ENCODE measurements at regions not wholly inside any gene's neighbourhood (a gene's known extent, or its start where the extent isn't known, plus 50 kb on each side); places are given as distances from the start of the nearest gene placed in this dataset.

GRCh38 chr17:20784100-20784665 lies 204.7 kb downstream of the CDRT15L2 start:
- ChIA-PET RAD21 (ENCODE audit: low non-redundant PET in 1 of 2, low total read pairs in 2 of 2, uncharacterized antibody in 2 of 2, unreplicated experiment in 2 of 2) (no interaction called here), CTCF (no interaction called here), POLR2A (no interaction called here)
- Histone ChIP-seq H3K27me3 (ENCODE audit: insufficient read depth, low read length) (no peaks in the 10 kb centered on the region), H3K9me2 (ENCODE audit: insufficient read depth) (no peaks in the 10 kb centered on the region), H3K9ac (ENCODE audit: low read length) (no peak overlapping the region), H4K20me1 (ENCODE audit: insufficient read depth) (no peaks in the 10 kb centered on the region), H3K36me3 (ENCODE audit: control insufficient read depth in 1 of 2, insufficient read depth in 2 of 2, low read length in 2 of 2) (no peaks in the 10 kb centered on the region), H3K79me2 (ENCODE audit: insufficient read depth, low read length) (no peaks in the 10 kb centered on the region), H3K4me1 (ENCODE audit: control insufficient read depth in 1 of 2, insufficient read depth in 2 of 2, low read length in 2 of 2) (no peaks in the 10 kb centered on the region), H2AFZ (ENCODE audit: low read depth, low read length, poor library complexity, severe bottlenecking) (no peak overlapping the region), H3K9me3 (ENCODE audit: control insufficient read depth in 1 of 2, insufficient read depth in 1 of 2, low read depth in 1 of 2, low read length in 2 of 2) (no peaks in the 10 kb centered on the region), H3K4me2 (ENCODE audit: low read length) (no peak overlapping the region), H3K4me3 (replicated peaks in 1 of 2; ENCODE audit: low read depth in 1 of 2, low read length in 2 of 2) (no peak overlapping the region), H3K27ac (ENCODE audit: low read depth, low read length) (no peak overlapping the region)
- ATAC-seq (peak; percentile 75; the same call in 1 of the 2 replicates), DNase-seq (ENCODE audit: low read depth, low spot score) (no peak)
- BruUV-seq (replicated peaks) = no TSS peak
- intact Hi-C loops (cut with micrococcal nuclease) = no loop called here
- TF ChIP-seq MAX (IDR thresholded peaks at IDR 0.05) (no peak), CTCF (IDR thresholded peaks at IDR 0.05 in 2 of 3, conservative IDR thresholded peaks at IDR 0.05 in 1 of 3; ENCODE audit: borderline replicate concordance in 1 of 3, insufficient read depth in 1 of 3, low read depth in 2 of 3, low read length in 2 of 3) (no peak), FOSL1 (IDR thresholded peaks at IDR 0.05; ENCODE audit: low read depth) (no peak), SRF (IDR thresholded peaks at IDR 0.05; ENCODE audit: low read depth) (no peak), ATF3 (IDR thresholded peaks at IDR 0.05) (no peak), SIN3A (IDR thresholded peaks at IDR 0.05; ENCODE audit: low read depth) (no peak), ZNF274 (IDR thresholded peaks at IDR 0.05; ENCODE audit: low read depth, low read length) (no peak), REST (IDR thresholded peaks at IDR 0.05; ENCODE audit: low read depth) (no peak), CEBPB (IDR thresholded peaks at IDR 0.05; ENCODE audit: low read depth) (no peak), CBX3 (IDR thresholded peaks at IDR 0.05; ENCODE audit: low read depth) (no peak), ZFX (IDR thresholded peaks at IDR 0.05) (no peak), POLR2AphosphoS5 (IDR thresholded peaks at IDR 0.05; ENCODE audit: low read depth, low read length) (no peak)

Data from HCT116 (cell line).